ENCODE measurements at regions not wholly inside any gene's neighbourhood (a gene's known extent, or its start where the extent isn't known, plus 50 kb on each side); places are given as distances from the start of the nearest gene placed in this dataset.
"Not testable (repeated sequence)": the region's sequence is repeated elsewhere in the genome, so short reads cannot be mapped to it uniquely, and the experiment has no call there.

DNA sequence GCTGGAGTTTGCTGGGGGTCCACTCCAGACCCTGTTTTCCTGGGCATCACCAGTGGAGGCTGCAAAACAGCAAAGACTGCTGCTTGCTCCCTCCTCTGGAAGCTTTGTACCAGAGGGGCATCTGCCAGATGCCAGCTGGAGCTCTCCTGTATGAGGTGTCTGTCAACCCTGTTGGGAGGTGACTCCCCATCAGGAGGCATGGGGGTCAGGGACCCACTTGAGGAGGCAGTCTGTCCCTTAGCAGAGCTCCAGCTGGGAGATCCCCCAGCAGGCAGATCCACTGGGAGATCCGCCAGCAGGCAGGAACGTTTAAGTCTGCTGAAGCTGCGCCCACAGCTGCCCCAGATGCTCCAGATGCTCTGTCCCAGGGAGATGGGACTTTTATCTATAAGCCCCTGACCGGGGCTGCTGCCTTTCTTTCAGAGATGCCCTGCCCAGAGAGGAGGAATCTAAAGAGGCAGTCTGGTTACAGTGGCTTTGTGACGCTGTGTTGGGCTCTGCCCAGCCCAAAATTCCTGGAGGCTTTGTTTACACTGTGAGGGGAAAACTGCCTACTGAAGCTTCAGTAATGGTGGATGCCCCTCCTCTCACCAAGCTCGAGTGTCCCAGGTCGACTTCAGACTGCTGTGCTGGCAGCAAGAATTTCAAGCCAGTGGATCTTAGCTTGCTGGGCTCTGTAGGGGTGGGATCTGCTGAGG, 260.5 kb upstream of the SLC8A1 start:
- not testable (repeated sequence) for DNase-seq

DNA sequence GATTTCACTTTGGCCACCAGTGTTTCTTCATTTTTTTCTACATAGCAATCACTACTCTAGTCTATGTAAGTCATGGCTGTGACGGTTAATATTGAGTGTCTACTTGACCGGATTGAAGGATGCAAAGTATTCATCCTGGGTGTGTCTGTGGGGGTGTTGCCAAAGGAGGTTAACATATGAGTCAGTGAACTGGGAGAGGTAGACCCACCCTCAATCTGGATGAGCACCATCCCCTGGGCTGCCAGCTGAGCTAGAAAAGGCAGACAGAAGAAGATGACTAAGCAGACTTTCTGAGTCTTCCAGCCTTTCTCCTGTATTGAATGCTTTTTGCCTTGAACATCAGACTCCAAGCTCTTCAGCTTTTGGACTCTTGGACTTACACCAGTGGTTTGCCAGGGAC, 265.0 kb upstream of the SLC8A1 start:
- DNase-seq = no peak

DNA sequence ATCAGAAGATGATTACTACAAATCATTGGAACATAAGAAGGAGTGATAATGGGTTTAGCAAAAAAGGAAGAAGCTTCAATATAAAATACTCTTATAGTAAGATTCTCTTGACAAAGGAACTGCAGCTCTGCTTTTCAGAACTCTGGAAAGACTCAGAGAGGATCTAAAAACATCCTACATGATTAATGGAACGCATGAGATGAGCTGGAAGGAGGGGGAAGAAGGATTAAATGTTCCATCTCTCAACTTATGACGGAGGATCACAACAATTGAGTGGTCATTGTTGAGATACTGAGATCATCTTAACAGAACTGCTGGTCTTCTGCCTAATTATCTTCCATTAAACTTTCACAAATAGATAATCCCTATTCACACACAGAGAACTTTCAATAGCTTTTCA, 267.5 kb upstream of the SLC8A1 start:
- DNase-seq = no peak

DNA sequence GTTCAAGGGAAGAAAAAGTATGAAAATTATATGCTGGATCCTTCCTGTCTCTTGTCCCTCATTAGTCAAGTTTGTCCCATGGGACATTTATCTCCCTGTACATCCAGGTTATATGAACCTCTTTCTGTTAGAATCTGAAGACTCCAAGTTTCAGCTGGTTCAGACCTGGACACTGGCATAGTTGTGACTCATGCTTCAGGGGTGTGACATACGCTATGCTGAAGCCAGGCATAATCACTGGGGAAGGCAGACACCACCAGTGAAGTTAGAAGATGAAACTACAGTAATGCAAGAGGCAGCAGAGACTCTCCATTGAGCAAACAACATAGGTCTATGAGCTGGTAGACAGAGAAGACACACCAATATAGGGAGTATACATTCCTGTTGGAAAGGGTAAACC, 269.7 kb upstream of the SLC8A1 start:
- no peak for DNase-seq

DNA sequence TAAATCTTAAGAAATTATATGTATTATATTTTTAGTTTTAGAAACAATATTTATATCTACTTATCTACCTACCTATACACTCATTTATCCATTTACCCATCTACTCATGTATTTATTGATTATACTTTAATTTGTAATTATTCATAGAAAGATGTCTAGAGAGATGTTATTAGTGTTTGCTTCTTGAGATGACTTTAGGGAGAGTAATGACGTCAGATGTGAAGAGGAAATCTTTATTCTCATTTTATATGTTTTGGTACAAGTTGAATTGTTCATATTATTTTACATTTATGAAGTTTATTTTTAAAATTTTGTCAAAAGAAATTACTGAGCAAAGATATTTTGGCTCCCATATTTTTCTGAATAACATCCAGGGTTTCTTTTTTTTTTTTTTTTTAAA, 271.3 kb upstream of the SLC8A1 start:
- no peak for DNase-seq

DNA sequence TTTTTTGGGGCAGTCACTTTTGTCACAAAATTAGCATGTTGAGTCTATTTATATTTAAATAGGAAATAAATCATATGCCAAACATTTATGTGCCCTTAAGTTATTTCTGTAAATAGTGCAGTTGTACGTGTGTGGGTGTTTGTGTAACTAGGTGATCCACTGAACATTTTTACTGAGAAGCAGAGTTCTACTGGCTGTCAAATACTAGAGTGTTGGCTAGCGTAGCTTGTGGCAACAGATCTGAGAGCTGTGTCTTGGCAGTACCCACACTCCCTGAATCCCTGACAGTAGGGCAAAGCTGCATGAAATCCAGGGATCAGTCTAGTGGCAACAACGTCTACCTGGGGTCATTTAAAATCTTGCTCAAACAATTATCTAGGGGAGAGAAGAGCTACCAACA, 273.1 kb upstream of the SLC8A1 start:
- no peak for DNase-seq

DNA sequence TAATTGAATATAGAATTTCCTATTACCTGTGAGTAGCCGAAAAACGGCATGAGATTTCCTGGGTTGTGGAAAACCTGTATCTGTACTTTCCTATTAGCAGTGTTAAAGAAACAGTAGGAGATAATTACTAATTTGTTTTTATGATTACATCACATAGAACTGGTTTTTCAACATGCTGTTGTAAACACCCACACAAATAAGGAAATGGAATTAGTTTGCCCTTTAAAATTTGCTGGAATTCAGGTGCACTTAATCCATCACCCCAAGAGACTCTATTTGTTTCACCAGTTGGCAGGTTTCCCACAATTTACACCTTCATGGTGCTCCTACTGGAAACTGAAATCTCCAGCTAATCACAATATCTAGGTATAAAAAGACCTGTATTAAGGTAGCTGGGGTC, 274.1 kb upstream of the SLC8A1 start:
- DNase-seq = no peak

DNA sequence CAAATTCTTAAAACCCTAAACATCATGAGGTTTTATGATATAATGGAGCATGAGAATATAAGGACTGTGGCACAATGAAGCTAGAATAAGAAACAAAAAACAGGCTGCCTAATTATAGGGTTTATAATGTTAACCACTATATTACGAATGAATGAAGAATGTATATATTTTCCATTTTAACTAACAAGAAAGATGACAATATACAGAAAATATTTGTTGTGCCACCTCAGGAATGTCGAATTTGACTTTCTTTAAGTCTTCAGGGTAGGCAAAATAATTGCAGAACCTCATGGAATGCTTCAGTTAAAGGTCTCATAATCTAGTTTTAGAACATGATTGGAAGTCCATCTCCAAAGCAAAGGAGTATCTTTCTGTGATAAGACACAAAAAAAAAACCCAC, 282.9 kb upstream of the SLC8A1 start:
- no peak for DNase-seq

DNA sequence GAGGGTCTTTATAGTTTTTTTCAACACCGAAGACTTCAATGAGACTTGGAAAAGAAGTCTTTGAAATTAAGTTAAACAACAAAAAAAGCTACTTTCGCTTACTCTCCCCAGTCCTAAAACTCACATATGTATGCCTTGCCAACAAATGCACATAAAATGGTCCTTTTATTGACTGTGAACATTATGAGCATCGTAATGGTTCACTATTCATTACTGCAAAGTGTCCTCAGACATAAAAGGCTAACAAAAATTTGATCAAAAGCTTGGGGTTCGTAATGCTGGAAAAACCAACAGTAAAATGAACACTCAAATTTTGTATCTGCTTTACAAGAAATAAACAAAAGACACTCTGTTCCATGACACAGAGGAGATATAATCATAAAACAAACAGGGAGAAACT, 285.3 kb upstream of the SLC8A1 start:
- DNase-seq = no peak

DNA sequence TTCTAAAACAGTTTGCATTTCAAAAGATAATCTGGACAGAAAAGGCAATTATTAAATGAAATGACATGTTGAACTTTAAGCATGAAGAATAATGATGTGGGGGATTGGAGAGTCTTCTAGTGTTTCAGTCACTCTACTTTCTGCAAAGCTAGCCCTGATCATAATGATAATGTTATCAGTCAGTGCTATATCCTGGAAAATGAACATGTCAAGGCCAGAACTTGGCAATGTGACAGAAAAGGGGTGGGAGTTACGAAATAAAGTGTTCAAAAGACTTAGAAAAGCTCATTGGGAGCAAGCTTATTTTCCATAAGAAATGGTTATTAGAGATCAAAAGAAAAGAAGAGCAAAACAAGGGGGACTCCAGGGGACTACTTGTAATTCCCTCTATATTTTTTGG, 288.5 kb upstream of the SLC8A1 start:
- no peak for DNase-seq

DNA sequence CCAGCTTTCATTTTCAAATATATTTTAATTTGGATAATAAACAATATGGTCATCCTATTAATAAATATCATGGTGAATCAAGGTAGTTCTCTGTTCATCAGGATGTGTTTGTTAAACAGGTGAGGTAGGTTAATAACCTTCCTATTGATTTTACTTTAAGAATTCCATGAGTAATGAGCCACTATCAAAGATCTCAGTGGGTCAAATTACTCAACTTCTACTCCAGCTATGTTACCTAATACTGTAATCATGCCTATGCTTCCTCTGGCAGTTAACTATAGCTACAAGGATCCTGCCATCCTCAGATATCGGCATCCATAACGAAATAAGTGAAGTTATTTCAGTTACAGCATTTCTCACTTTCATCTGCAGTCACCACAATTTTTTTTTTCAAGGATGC, 289.6 kb upstream of the SLC8A1 start:
- DNase-seq = no peak

DNA sequence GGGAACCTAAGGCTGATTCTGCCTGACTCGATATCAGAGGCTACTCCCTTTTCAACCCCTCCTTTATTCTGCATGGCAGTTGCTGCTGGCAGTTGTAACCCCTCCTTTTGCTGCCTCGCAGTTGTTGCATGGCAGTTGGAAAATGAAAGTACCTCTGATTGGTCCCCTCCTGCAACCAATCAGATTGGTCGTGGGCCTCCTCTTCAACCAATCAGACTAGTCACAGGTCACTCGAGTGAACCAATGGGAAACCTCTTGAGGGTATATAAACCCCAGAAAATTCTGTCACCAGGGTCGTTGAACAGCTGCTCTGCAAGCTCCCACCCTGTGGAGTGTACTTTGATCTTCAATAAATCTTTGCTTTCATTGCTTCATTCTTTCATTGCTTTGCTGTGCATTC, 294.3 kb upstream of the SLC8A1 start:
- no peak for DNase-seq

DNA sequence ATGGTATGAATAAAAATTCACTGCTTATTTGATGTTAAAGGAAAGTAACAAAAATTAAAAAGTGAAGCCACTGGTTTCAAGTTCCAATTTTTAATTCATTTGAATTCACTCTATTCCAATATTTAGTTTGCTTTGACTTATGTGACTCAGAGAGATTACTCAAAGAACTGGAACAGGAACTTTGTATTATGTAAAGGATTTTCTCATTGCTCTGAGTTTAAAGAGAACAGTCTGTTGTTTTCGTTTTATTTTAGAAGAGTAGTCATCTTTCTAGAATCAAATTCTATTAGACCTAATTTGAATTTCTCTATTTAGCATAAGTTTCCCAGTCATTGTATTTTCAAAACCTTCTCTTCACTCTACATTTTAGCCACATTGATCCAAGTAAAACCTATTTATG, 300.1 kb upstream of the SLC8A1 start:
- DNase-seq = no peak

DNA sequence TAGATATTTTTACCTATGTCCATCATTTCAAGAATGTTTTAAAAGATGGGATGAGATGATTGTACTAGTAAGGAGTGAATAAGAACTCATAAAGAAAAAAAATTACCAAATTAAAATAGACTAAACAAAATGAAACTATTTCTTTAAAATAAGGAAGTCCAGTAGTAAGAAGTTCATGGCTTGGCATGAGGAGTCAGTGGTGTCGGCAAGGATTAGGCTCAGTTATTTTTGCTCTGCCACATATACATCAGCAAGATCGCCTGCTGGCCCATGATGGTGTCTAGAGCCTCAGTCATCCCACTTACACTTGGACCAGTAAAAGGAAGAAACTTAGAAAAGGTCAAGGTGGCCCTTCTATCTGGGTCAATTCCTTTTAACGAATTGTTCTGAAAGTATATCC, 300.9 kb upstream of the SLC8A1 start:
- DNase-seq = no peak

DNA sequence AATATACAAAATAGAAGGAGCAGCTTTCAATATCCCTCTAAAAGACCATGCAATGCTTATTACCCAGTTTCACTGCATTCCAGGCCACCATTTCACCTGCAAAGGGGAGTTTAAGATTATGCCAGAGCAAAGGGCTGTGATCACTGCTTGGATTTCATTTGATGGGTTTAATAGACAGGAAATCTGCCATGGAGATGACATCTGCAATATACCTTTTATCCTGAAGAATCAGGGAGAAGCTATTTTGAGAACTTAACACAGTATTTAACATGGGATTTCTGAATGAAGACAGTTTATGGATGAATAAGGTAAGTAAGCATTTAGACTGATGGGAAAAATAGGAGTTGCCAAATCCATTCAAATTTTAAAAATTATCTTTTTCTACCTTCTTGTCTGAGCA, 303.0 kb upstream of the SLC8A1 start:
- DNase-seq = no peak

DNA sequence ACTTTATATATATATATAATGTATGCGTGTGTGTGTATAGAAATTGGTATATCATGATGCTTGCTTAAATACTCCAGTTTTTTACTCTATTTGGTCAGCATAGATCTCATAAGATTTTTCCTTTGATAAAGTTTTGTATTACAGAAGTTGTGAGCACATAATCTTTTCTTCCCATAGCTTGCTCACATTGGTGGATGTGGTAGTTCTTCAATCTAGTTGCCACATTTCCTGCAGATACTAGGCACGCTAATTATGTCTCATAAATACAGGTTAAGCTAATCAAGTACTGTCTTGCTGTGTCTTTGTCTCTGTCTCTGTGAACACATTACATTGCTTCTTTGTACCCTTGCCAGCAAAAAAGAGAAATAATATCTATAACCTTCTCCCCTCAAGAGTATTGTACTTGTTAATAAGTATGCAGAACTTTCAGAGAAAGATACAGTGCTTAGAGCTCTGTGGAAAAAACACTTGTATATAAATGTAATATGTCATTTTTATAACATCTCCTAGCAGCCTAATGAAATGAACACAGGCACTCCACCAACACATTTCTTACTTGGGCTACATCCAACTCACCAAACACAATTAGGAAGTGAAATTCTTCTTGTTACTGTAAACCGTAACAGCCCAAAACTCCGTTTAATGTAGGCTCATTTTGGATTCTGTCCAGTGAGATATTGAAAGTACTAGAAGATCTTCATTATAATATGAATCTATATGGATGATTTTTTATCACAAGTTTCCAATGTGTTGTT, 306.7 kb upstream of the SLC8A1 start:
- DNase-seq = no peak

DNA sequence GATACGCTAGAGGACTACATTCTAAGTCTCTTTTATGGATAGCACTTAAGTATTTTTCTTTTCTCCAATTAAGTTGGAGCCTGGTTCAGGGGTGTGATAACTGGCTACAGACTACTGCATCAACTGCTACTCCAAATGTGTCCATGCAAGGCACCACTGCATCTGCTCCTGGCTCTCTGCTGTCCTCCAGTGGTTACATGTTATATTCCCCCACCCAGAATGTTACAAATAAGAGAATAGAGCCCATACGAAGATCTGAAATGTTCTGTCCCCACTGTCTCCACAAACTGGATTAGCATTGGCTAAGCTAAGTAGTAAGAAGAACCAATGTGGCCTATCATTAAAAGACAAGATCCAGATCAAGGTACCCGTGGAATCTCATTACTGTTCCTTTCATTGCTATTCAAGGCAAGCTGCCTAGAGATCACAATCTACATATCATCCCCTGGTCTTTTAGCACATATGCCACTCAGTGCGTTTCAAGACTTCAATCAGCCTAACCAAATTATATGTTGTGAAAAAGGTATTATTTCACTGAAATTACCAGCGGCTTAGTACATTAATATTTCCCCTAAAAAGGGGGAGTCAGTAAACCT, 308.3 kb upstream of the SLC8A1 start:
- peak; percentile 46 for DNase-seq

DNA sequence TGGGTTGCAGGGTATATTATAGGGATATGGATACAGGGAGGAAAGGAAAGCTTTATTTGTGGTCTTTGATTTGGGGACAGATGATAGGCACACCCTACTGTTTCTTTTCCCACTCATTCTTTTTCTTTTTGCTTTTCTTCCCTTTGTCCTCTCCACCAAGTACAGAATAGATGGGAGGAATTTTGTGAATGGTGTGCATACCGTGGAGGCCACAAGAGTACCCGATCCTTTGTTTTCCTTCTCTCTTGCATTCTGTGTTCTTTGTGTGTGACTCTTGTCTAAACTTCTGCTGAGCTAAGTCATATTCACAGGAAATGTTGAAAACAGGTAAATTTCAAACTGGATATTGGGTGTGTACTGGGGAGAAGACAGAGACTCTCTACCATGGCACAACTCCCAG, 321.4 kb upstream of the SLC8A1 start:
- DNase-seq = no peak

DNA sequence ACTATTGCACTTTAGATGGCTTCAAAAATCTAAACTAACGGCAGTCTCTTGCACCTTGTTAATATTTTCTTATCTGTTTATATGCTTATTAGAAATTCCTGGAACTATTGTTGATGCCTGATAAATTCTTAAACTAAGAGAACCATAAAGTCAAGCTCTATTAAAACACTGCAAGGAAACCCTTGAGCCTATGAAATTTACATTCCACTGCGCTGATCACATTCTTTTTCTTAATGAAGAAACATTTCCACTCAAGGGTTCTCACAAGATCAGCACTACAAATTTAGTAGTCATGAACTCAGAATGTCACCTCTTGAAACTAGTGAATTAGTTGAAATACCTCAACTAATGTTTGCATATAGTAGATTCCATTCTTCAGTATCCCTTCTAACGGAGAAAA, 331.8 kb upstream of the SLC8A1 start:
- no peak for DNase-seq

DNA sequence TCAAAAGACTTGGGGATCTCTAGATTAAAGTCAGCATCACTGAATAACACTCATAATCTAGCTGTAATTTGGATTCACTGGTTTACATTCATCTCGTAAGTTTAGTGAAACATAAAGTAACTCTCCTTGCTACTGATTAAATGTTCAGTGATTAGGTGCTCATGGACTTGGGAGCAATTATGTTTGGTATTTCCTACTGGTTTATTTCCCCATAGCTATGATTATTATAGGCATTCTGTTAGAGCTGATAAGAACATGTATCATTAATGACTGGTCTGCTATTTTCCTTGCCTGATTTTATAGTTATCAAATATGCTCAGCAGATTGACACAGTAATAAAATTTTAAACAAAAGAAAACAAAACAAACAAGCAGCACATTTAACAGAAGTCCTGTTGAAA, 334.7 kb upstream of the SLC8A1 start:
- no peak for DNase-seq

DNA sequence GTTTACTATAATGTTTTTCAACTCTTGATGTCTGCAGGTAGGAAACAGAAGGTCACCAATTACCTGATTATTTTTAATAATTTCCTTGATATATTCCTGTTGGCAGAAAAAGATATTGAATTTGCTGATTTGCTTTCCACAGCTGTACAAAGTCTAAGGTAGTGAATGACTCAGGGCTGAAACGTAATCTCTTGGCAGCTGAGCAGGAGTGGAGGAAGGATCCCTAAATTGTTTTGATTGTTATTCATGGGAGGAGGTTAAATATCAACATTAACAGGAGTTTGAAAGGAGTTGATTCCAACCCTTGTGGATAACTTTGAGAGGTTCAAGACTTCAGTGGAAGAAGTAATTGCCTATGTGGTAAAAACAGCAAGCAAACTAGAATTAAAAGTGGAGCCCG, 345.2 kb upstream of the SLC8A1 start:
- DNase-seq = no peak

DNA sequence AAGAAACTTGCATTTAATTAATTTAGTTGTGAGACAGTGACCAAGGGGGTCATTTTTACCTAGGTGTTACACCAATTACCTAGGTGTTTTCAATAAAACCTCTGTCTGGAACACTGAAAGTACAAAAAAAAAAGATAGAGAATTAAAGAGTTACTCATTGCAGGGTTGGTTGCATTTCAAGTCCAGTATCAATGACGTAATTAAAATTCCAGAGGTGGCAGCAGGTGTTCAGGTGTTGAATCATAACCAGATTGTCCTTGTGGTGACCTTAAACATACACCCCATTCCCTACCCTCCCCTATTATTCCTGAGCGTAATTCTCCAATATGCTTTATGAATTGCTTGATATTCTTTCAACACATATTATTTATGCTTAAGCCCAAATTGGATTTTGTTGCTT, 352.0 kb upstream of the SLC8A1 start:
- DNase-seq = no peak

DNA sequence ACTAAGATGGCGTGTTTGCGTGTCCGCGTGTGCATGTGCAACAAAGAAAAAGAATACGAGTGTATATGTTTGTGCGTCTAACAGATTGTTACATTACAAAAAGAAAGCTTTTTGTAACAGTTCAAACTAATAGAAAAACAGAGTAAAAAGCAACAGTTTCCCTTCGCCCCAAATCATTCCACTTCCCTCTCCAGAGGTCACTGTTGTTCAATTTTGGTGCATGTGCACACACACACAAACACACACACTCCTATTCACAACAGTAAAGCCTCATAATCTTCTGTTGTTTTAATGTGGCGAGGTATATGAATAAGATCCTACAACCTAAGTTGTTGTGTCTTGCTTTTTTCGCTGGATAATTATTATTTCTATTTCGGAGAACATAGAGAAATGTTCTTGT, 357.3 kb upstream of the SLC8A1 start:
- no peak for DNase-seq

DNA sequence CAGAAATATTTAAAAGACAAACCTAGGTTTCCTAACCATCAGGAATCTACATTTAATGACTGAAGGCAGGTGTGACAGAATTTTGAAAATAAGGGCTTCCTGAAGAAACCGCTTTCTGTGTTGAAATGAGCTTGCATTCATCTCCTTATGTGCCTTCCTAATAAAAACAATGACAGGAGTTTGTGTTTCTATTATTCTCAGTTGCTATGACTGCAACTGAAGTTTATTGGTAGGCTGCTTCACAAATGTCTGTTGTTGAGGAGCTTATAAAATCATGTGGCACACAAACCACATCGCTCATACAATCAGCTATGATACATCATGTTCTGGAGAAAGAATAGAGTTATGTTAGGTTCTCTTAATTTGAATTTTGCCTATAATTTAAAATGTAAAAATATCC, 362.7 kb upstream of the SLC8A1 start:
- no peak for DNase-seq

DNA sequence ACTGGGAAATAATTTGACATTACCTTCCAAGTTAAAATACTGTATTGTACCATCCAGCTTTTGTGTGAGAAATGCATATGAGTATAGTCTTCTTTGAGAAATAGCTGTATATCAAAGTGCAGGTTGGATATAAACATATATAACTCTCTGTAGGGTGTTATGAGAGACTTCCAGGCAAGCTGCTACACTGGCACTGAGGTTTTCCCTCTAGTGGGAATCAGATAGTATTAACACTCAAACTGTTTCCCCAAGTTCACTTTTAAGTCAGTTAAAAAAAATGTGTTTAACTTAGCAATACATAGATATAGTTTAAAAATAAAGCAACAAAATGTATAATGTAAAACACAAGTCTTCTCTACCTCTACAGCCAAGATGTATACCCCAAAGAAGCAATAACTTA, 368.4 kb upstream of the SLC8A1 start:
- no peak for DNase-seq
